HFFc6 (cell line): ENCODE measurements at regions not wholly inside any gene's neighbourhood (a gene's known extent, or its start where the extent isn't known, plus 50 kb on each side); places are given as distances from the start of the nearest gene placed in this dataset.

Source experiments
- DNase-seq: peaks from one replicate; pipeline ENCODE4 v3.0.0-alpha.2; 2018
- H3K27ac Mint-ChIP-seq: 2 replicates; pipeline ENCODE4 v1.8.0; 2020; ENCODE audit warnings: mild to moderate bottlenecking, mixed read lengths
- H3K27me3 Mint-ChIP-seq: 2 replicates; pipeline ENCODE4 v1.8.0; 2021; ENCODE audit warnings: mild to moderate bottlenecking, moderate library complexity, mixed read lengths; ENCODE audit not compliant: insufficient read depth
- H3K36me3 Mint-ChIP-seq: 2 replicates; pipeline ENCODE4 v1.8.0; 2021; ENCODE audit warnings: low read depth, mixed read lengths
- H3K4me1 Mint-ChIP-seq: 2 replicates; pipeline ENCODE4 v1.8.0; 2020; ENCODE audit warnings: low read depth, mixed read lengths
- H3K4me3 Mint-ChIP-seq: 2 replicates; pipeline ENCODE4 v1.8.0; 2020; ENCODE audit warnings: mild to moderate bottlenecking, moderate library complexity, mixed read lengths
- H3K9me3 Mint-ChIP-seq: 2 replicates; pipeline ENCODE4 v1.8.0; 2020; ENCODE audit warnings: mild to moderate bottlenecking, mixed read lengths
- TF ChIP-seq, protein P1 (sequence below): fragments of 200-600 bp; sonication (generic); IDR thresholded peaks from 2 replicates; pipeline ENCODE4 v1.5.0; 2021; ENCODE audit warnings: antibody characterized with exemption, mild to moderate bottlenecking

DNA sequence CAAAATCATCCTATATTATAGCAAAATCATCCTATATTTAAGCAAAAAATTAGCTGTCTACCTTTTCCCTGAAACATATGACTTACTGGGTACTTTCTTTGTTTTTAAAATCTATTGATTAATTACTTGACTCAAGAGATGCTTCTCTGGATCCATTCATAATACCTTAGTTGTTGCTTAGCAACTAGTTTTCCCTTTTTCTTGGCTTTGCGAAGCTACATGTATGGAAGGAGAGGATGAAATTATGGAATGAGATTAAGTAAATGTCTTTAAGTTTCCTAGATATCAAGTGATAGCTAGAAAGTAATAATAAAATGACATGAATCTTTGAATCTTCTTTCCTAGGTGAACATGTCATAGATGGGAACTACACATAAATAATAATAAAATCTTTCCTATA lies 1033.2 kb upstream of the FAM98A start:
- TF ChIP-seq, protein P1, sequence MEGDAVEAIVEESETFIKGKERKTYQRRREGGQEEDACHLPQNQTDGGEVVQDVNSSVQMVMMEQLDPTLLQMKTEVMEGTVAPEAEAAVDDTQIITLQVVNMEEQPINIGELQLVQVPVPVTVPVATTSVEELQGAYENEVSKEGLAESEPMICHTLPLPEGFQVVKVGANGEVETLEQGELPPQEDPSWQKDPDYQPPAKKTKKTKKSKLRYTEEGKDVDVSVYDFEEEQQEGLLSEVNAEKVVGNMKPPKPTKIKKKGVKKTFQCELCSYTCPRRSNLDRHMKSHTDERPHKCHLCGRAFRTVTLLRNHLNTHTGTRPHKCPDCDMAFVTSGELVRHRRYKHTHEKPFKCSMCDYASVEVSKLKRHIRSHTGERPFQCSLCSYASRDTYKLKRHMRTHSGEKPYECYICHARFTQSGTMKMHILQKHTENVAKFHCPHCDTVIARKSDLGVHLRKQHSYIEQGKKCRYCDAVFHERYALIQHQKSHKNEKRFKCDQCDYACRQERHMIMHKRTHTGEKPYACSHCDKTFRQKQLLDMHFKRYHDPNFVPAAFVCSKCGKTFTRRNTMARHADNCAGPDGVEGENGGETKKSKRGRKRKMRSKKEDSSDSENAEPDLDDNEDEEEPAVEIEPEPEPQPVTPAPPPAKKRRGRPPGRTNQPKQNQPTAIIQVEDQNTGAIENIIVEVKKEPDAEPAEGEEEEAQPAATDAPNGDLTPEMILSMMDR: no peak
- Mint-ChIP-seq H3K4me1 (no peaks in the 10 kb centered on the region), H3K36me3 (no peaks in the 10 kb centered on the region), H3K27ac (no peak overlapping the region), H3K27me3 (no peaks in the 10 kb centered on the region), H3K4me3 (no peak overlapping the region), H3K9me3 (peaks cover 46% of the 10 kb centered on the region)
- no peak for DNase-seq

DNA sequence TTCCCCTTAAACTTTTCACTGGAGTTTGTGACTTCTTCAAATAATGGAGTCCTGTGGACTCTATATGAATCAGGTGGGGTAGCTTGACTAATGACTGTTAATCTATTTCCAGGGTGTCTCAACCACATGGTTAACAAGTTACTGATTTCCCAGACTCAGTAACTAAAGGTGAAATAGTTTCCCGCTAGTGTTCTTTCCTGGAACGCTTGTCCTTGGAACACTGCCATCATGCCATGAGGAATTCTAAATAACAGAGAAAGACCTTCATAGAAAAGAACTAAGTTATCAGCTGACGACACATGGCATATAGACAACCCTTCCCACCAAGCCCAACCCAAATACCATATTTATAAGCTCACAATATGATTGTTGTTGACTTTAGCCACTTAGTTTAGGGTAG lies 1027.9 kb upstream of the FAM98A start:
- Mint-ChIP-seq H3K27me3 (no peaks in the 10 kb centered on the region), H3K4me1 (no peaks in the 10 kb centered on the region), H3K4me3 (no peak overlapping the region), H3K9me3 (peaks cover 24% of the 10 kb centered on the region), H3K36me3 (no peaks in the 10 kb centered on the region), H3K27ac (no peak overlapping the region)
- no peak for DNase-seq
- TF ChIP-seq, protein P1: no peak

DNA sequence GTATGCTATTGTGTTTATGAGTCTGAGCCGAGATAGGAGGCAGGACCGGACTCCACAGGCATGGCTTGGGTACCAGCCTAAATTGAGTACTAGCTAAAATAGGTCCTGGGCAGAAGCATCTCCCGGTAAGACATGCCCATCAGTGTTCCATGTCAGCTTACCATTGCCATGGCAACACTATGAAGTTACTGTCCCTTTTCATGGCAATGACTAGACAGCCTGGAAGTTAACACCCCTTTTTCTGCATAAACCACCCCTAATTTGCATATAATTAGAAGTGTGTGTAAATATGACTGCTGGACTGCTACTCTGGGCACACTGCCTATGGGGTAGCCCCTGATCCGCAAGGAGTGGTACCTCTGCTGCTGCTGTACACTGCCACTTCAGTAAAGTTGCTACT lies 1005.1 kb upstream of the FAM98A start:
- no peaks in the 10 kb centered on the region for H3K27me3 Mint-ChIP-seq
- TF ChIP-seq, protein P1: no peak
- no peak overlapping the region for H3K27ac Mint-ChIP-seq
- H3K36me3 Mint-ChIP-seq: no peaks in the 10 kb centered on the region
- peaks cover 36% of the 10 kb centered on the region for H3K9me3 Mint-ChIP-seq
- no peak overlapping the region for H3K4me3 Mint-ChIP-seq
- DNase-seq: no peak
- H3K4me1 Mint-ChIP-seq: no peaks in the 10 kb centered on the region

DNA sequence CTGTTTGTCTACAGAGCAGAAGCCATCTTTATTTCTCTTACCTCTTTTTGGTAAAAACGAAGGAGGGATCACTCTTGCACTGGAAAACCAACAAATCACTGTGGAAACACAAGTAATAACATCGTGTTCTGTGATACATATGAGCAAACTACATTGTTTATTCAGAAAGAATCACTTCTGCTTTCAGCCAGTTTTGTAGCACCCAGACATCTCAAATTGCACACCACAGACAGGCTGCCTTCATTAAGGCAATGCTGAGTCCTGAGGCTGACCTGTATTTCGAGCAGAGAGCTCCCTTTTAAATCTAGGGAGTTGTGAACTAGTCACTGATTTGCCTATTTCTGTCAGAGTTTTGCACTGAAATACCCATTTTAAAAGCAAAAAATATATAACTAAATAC lies 1003.2 kb upstream of the FAM98A start:
- no peaks in the 10 kb centered on the region for H3K36me3 Mint-ChIP-seq
- no peaks in the 10 kb centered on the region for H3K4me1 Mint-ChIP-seq
- no peak for DNase-seq
- no peak overlapping the region for H3K4me3 Mint-ChIP-seq
- TF ChIP-seq, protein P1: no peak
- H3K27ac Mint-ChIP-seq: no peak overlapping the region
- H3K27me3 Mint-ChIP-seq: no peaks in the 10 kb centered on the region
- H3K9me3 Mint-ChIP-seq: peaks cover 30% of the 10 kb centered on the region

DNA sequence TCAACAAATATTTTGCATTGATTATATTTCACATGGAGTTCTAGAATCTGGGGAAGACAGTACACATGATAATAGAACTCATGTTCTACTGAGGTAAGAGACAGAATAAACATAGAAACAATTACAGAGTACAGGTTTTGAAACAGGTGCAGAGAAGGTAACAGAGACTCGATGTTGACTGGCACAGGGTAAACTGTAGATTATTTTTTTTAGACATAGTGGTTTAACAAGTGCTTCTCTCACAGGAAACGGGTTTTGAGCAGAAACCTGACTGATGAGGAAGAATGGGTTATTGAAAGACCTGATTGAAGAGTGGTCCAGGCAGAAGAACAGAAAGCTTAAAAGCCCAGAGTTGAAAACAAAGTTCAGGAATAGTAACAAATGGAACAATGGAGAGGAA lies 1002.5 kb upstream of the FAM98A start:
- H3K27ac Mint-ChIP-seq: no peak overlapping the region; the same call in 1 of the 2 replicates
- H3K27me3 Mint-ChIP-seq: no peaks in the 10 kb centered on the region
- no peaks in the 10 kb centered on the region for H3K4me1 Mint-ChIP-seq
- no peak overlapping the region for H3K4me3 Mint-ChIP-seq
- DNase-seq: no peak
- TF ChIP-seq, protein P1: no peak
- H3K9me3 Mint-ChIP-seq: peaks cover 27% of the 10 kb centered on the region
- H3K36me3 Mint-ChIP-seq: no peaks in the 10 kb centered on the region

DNA sequence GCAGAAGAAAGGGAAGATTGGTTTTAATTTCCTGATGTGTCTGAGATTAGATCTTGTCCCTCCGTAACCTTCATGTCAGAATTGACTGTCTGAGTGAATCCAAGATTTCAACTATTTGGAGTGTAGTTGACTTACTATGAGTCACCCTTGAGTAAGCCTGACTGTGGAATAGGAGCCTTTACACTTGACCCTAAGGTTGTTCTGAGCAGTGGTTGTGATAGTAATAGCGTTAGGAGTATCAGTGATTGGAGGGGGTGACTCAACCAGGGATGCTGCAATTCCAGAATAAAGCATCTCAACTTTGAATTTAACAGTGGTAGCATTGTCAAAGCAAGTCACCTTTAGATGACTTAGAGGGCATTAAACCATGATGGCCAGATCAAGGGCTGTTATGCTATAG lies 979.5 kb upstream of the FAM98A start:
- Mint-ChIP-seq H3K36me3 (no peaks in the 10 kb centered on the region), H3K4me1 (no peaks in the 10 kb centered on the region)
- TF ChIP-seq, protein P1: no peak

More for the DNA sequence above, 979.5 kb upstream of the FAM98A start:
- Mint-ChIP-seq H3K27me3 (no peaks in the 10 kb centered on the region), H3K4me3 (no peak overlapping the region), H3K9me3 (peaks cover 15% of the 10 kb centered on the region), H3K27ac (no peak overlapping the region)
- no peak for DNase-seq
